HUDEP-2 (cell line): ENCODE measurements at regions not wholly inside any gene's neighbourhood (a gene's known extent, or its start where the extent isn't known, plus 50 kb on each side); places are given as distances from the start of the nearest gene placed in this dataset.
"Not testable (repeated sequence)": the region's sequence is repeated elsewhere in the genome, so short reads cannot be mapped to it uniquely, and the experiment has no call there.

Source experiments
- DNase-seq, 76 experiments: peaks; one replicate each; lab custom pipeline; 2025; ENCODE audit not compliant: unreplicated experiment in 76 of 76; lab: John Stamatoyannopoulos, UW

- DNase-seq, result no peak
These were observed 201.1 kb downstream of the VAPA start for GRCh38 chr18:10114717-10115463.

GRCh38 chr18:10116574-10116973, 202.8 kb downstream of the VAPA start:
- DNase-seq, result no peak

GRCh38 chr18:10119528-10119927, 205.7 kb downstream of the VAPA start:
- DNase-seq, result no peak

GRCh38 chr18:10119991-10120390, 206.2 kb downstream of the VAPA start:
- no peak for DNase-seq

- no peak for DNase-seq
These were observed 206.8 kb downstream of the VAPA start for GRCh38 chr18:10120622-10121021.

GRCh38 chr18:10121028-10121427, 207.2 kb downstream of the VAPA start:
- no peak for DNase-seq

GRCh38 chr18:10121786-10122515, 208.1 kb downstream of the VAPA start:
- DNase-seq, result no peak

GRCh38 chr18:10122988-10123950, 209.5 kb downstream of the VAPA start:
- no peak for DNase-seq

- no peak for DNase-seq
These were observed 210.3 kb downstream of the VAPA start for GRCh38 chr18:10124071-10124470.

GRCh38 chr18:10124557-10124956, 210.7 kb downstream of the VAPA start:
- DNase-seq, result no peak

GRCh38 chr18:10124967-10125366, 211.2 kb downstream of the VAPA start:
- no peak for DNase-seq

- no peak for DNase-seq
These were observed 213.9 kb downstream of the VAPA start for GRCh38 chr18:10127729-10128128.

- DNase-seq, result no peak
These were observed 215.2 kb downstream of the VAPA start for GRCh38 chr18:10128921-10129501.

GRCh38 chr18:10130606-10131005, 216.8 kb downstream of the VAPA start:
- DNase-seq, result no peak

GRCh38 chr18:10131081-10131459, 217.3 kb downstream of the VAPA start:
- DNase-seq, result no peak

- DNase-seq, result no peak
These were observed 217.9 kb downstream of the VAPA start for GRCh38 chr18:10131460-10132395.

- no peak for DNase-seq
These were observed 219.7 kb downstream of the VAPA start for GRCh38 chr18:10133516-10133915.

- no peak for DNase-seq
These were observed 220.4 kb downstream of the VAPA start for GRCh38 chr18:10134204-10134603.

- DNase-seq, result not testable (repeated sequence)
These were observed 220.9 kb downstream of the VAPA start for GRCh38 chr18:10134749-10135148.
